HCT116 (cell line): ENCODE measurements at regions not wholly inside any gene's neighbourhood (a gene's known extent, or its start where the extent isn't known, plus 50 kb on each side); places are given as distances from the start of the nearest gene placed in this dataset.

ENCODE experiments used
- ATAC-seq: fragments of 200-7000 bp; cut with Tn5 transposase; 2 replicates; pipeline ENCODE4 v1.9.1; 2020; ENCODE audit warnings: mild to moderate bottlenecking, moderate library complexity
- BruUV-seq: library from RNA; stranded (reverse); fragments of 400-500 nt; replicated peaks from 2 replicates; lab custom pipeline; 2021; lab: Mats Ljungman, UMichigan
- CTCF ChIA-PET: fragments of 300-600 bp; sonication (Branson Sonifier 250); formaldehyde crosslinking; loops from one replicate; lab custom pipeline; 2021; ENCODE audit warnings: antibody characterized with exemption; lab: Charles Lee
- POLR2A ChIA-PET: fragments of 300-600, 350-600 bp; sonication (Branson Sonifier 250); formaldehyde crosslinking; loops from one replicate; lab custom pipeline; 2021; ENCODE audit warnings: antibody characterized with exemption; lab: Charles Lee
- RAD21 ChIA-PET, 2 experiments: fragments of 300-600 bp; sonication (Branson Sonifier 250); formaldehyde crosslinking; loops; one replicate each; lab custom pipeline; 2023; ENCODE audit warnings: low total read pairs in 2 of 2; ENCODE audit not compliant: uncharacterized antibody in 2 of 2, unreplicated experiment in 2 of 2, low non-redundant PET in 1 of 2; lab: Charles Lee
- DNase-seq: peaks from one replicate; pipeline ENCODE4 v3.0.0-alpha.2; 2010; ENCODE audit warnings: low read depth, low spot score
- H2AFZ ChIP-seq: fragments of 200-600 bp; shearing (Covaris generic), sonication (generic); 2 replicates; pipeline ENCODE4 v1.6.1; 2017; ENCODE audit warnings: low read depth, mixed run types, mixed read lengths, antibody characterized with exemption, low read length; ENCODE audit not compliant: poor library complexity, severe bottlenecking
- H3K27ac ChIP-seq: 2 replicates; pipeline ENCODE4 v1.5.1; 2012; ENCODE audit warnings: low read depth, low read length
- H3K27me3 ChIP-seq: fragments of 200-600 bp; sonication (generic); 2 replicates; pipeline ENCODE4 v1.6.1; 2016; ENCODE audit warnings: mixed run types, low read length, mixed read lengths; ENCODE audit not compliant: insufficient read depth
- H3K36me3 ChIP-seq, 2 experiments: fragments of 200-500 bp in 1 of 2; fragments of 200-600 bp in 1 of 2; sonication (Bioruptor generic) in 1 of 2; sonication (generic) in 1 of 2; 2 replicates each; pipeline versions ENCODE4 v1.5.1 to v1.6.1; 2014 to 2016; ENCODE audit warnings: low read length in 2 of 2, inconsistent platforms in 1 of 2, mixed read lengths in 1 of 2, mixed run types in 1 of 2; ENCODE audit not compliant: insufficient read depth in 2 of 2, control insufficient read depth in 1 of 2
- H3K4me1 ChIP-seq, 2 experiments: fragments of 200-600 bp in 1 of 2; sonication (generic) in 1 of 2; 2 replicates each; pipeline versions ENCODE4 v1.5.1 to v1.6.1; 2012 to 2017; ENCODE audit warnings: low read length in 2 of 2, inconsistent platforms in 1 of 2, mild to moderate bottlenecking in 1 of 2, mixed read lengths in 1 of 2, mixed run types in 1 of 2, moderate library complexity in 1 of 2; ENCODE audit not compliant: insufficient read depth in 2 of 2, control insufficient read depth in 1 of 2
- H3K4me2 ChIP-seq: fragments of 200-600 bp; sonication (generic); 2 replicates; pipeline ENCODE4 v1.6.1; 2017; ENCODE audit warnings: mixed run types, low read length, mixed read lengths
- H3K4me3 ChIP-seq, 2 experiments: fragments of 200-600 bp in 1 of 2; sonication (generic) in 1 of 2; replicated peaks in 1 of 2; 2 replicates each; pipeline ENCODE4 v1.5.1; 2011 to 2016; ENCODE audit warnings: low read length in 2 of 2, control low read depth in 1 of 2, low read depth in 1 of 2, mild to moderate bottlenecking in 1 of 2, mixed read lengths in 1 of 2, mixed run types in 1 of 2
- H3K79me2 ChIP-seq: fragments of 200-600 bp; sonication (generic); 2 replicates; pipeline ENCODE4 v1.6.1; 2017; ENCODE audit warnings: mild to moderate bottlenecking, mixed run types, low read length, moderate library complexity, mixed read lengths; ENCODE audit not compliant: insufficient read depth
- H3K9ac ChIP-seq: fragments of 200-600 bp; sonication (generic); 2 replicates; pipeline ENCODE4 v1.6.1; 2016; ENCODE audit warnings: low read length, mixed read lengths
- H3K9me2 ChIP-seq: fragments of 200-600 bp; sonication (generic), shearing (Covaris generic); 2 replicates; pipeline ENCODE4 v1.6.1; 2017; ENCODE audit warnings: mixed run types, mild to moderate bottlenecking, moderate library complexity; ENCODE audit not compliant: insufficient read depth
- H3K9me3 ChIP-seq, 2 experiments: fragments of 200-500 bp in 1 of 2; fragments of 200-600 bp in 1 of 2; sonication (Bioruptor generic) in 1 of 2; sonication (generic) in 1 of 2; 2 replicates each; pipeline ENCODE4 v1.6.1; 2014 to 2017; ENCODE audit warnings: low read length in 2 of 2, mixed read lengths in 2 of 2, inconsistent platforms in 1 of 2, low read depth in 1 of 2, mild to moderate bottlenecking in 1 of 2, mixed run types in 1 of 2, moderate library complexity in 1 of 2; ENCODE audit not compliant: control insufficient read depth in 1 of 2, insufficient read depth in 1 of 2
- H4K20me1 ChIP-seq: fragments of 200-600 bp; sonication (generic), shearing (Covaris generic); 2 replicates; pipeline ENCODE4 v1.6.1; 2017; ENCODE audit warnings: mixed run types, mild to moderate bottlenecking, moderate library complexity; ENCODE audit not compliant: insufficient read depth
- CEBPB ChIP-seq: IDR thresholded peaks from 2 replicates; pipeline ENCODE4 v1.6.1; 2012; ENCODE audit warnings: low read depth
- FOSL1 ChIP-seq: IDR thresholded peaks from 2 replicates; pipeline ENCODE4 v1.6.1; 2012; ENCODE audit warnings: low read depth
- POLR2AphosphoS5 ChIP-seq: IDR thresholded peaks from 2 replicates; pipeline ENCODE4 v1.6.1; 2011; ENCODE audit warnings: mild to moderate bottlenecking, low read depth, low read length, moderate library complexity
- SP1 ChIP-seq: IDR thresholded peaks from 2 replicates; pipeline ENCODE4 v1.6.1; 2012; ENCODE audit warnings: low read depth
- YY1 ChIP-seq: IDR thresholded peaks from 2 replicates; pipeline ENCODE4 v1.6.1; 2011; ENCODE audit warnings: low read length, low read depth, moderate library complexity, mild to moderate bottlenecking; ENCODE audit not compliant: insufficient replicate concordance; ENCODE audit errors: extremely low read depth
- intact Hi-C: fragments of 100-400 bp; cut with micrococcal nuclease; formaldehyde crosslinking; loops from 2 replicates; pipeline ENCODE4 v1.10.0; 2022
- TF ChIP-seq, protein P1 (sequence below): IDR thresholded peaks from 2 replicates; pipeline ENCODE4 v1.6.1; 2012; ENCODE audit warnings: low read depth
- TF ChIP-seq, protein P2 (sequence below): IDR thresholded peaks from 2 replicates; pipeline ENCODE4 v1.6.1; 2011; ENCODE audit warnings: mild to moderate bottlenecking, low read length, moderate library complexity; ENCODE audit not compliant: insufficient replicate concordance; ENCODE audit errors: extremely low read depth

DNA sequence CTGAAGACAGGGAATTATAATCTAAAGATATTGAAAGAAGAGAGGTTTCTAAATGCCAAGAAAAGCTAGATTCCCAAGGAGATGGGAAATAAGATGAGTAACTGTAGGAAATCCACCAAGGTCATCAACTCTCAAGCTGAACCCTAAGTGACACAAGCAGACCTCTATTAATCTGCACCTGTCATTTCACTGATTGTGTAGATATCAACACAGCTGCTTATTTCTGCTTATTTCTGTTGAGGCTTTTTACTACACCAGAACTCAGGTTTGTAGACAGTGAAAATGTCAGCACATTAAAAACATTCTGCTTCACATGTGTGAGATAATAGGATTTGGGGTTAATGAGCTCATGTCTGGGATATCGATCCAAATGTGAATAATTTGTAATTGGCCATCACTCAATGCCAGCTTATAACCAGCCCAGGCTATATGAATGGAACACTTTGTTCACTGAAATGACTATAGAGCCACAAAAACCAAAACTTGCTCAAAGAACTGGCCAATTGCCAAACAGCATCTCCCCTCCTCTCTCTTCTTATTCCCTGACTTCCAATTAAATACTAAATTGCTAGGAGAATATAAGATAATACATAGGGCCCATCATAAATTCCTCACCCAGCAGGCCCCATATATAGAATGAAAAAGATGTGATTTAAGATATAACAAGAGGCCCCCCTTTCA is 188.7 kb upstream of the ARID2 start:
- ATAC-seq, result no peak
- ChIA-PET RAD21 (no interaction called here), CTCF (no interaction called here)
- Histone ChIP-seq H3K4me3 (no peak overlapping the region), H4K20me1 (no peaks in the 10 kb centered on the region)
- intact Hi-C loops, result loop anchor here (5.0 to 10.0 kb wide), 3 partner anchors 186 to 366 kb away; partner anchors contain the start of gene ARID2
- TF ChIP-seq, protein P1, sequence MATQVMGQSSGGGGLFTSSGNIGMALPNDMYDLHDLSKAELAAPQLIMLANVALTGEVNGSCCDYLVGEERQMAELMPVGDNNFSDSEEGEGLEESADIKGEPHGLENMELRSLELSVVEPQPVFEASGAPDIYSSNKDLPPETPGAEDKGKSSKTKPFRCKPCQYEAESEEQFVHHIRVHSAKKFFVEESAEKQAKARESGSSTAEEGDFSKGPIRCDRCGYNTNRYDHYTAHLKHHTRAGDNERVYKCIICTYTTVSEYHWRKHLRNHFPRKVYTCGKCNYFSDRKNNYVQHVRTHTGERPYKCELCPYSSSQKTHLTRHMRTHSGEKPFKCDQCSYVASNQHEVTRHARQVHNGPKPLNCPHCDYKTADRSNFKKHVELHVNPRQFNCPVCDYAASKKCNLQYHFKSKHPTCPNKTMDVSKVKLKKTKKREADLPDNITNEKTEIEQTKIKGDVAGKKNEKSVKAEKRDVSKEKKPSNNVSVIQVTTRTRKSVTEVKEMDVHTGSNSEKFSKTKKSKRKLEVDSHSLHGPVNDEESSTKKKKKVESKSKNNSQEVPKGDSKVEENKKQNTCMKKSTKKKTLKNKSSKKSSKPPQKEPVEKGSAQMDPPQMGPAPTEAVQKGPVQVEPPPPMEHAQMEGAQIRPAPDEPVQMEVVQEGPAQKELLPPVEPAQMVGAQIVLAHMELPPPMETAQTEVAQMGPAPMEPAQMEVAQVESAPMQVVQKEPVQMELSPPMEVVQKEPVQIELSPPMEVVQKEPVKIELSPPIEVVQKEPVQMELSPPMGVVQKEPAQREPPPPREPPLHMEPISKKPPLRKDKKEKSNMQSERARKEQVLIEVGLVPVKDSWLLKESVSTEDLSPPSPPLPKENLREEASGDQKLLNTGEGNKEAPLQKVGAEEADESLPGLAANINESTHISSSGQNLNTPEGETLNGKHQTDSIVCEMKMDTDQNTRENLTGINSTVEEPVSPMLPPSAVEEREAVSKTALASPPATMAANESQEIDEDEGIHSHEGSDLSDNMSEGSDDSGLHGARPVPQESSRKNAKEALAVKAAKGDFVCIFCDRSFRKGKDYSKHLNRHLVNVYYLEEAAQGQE, result no peak
- TF ChIP-seq, protein P2, sequence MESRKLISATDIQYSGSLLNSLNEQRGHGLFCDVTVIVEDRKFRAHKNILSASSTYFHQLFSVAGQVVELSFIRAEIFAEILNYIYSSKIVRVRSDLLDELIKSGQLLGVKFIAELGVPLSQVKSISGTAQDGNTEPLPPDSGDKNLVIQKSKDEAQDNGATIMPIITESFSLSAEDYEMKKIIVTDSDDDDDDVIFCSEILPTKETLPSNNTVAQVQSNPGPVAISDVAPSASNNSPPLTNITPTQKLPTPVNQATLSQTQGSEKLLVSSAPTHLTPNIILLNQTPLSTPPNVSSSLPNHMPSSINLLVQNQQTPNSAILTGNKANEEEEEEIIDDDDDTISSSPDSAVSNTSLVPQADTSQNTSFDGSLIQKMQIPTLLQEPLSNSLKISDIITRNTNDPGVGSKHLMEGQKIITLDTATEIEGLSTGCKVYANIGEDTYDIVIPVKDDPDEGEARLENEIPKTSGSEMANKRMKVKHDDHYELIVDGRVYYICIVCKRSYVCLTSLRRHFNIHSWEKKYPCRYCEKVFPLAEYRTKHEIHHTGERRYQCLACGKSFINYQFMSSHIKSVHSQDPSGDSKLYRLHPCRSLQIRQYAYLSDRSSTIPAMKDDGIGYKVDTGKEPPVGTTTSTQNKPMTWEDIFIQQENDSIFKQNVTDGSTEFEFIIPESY, result no peak
- no peak for TF ChIP-seq YY1
- no peak for TF ChIP-seq CEBPB
- no peak for TF ChIP-seq FOSL1
- no peak for TF ChIP-seq SP1
- no peak for TF ChIP-seq POLR2AphosphoS5
- TF ChIP-seq, all 23 proteins: peak for 0
- no peaks in the 10 kb centered on the region for H3K36me3 ChIP-seq
- H2AFZ ChIP-seq, result no peak overlapping the region
- no peak overlapping the region for H3K9ac ChIP-seq
- BruUV-seq, result no TSS peak
- no peaks in the 10 kb centered on the region for H3K9me2 ChIP-seq
- no peak for DNase-seq
- no peaks in the 10 kb centered on the region for H3K4me1 ChIP-seq
- H3K79me2 ChIP-seq, result no peaks in the 10 kb centered on the region
- no peaks in the 10 kb centered on the region for H3K27me3 ChIP-seq
- H3K27ac ChIP-seq, result no peak overlapping the region
- no peaks in the 10 kb centered on the region for H3K9me3 ChIP-seq
- H3K4me2 ChIP-seq, result no peak overlapping the region
- POLR2A ChIA-PET, result no interaction called here
